PC-3 (cell line): ENCODE measurements at regions not wholly inside any gene's neighbourhood (a gene's known extent, or its start where the extent isn't known, plus 50 kb on each side); places are given as distances from the start of the nearest gene placed in this dataset.

Experiments
- ATAC-seq: fragments of 200-7000 bp; cut with Tn5 transposase; 2 replicates; pipeline ENCODE4 v1.9.1; 2020; ENCODE audit warnings: mild to moderate bottlenecking, moderate library complexity
- BruUV-seq: library from RNA; stranded (reverse); fragments of 400-500 nt; replicated peaks from 2 replicates; lab custom pipeline; 2021; lab: Mats Ljungman, UMichigan
- CTCF ChIA-PET: fragments of 300-600 bp; sonication (Branson Sonifier 250); formaldehyde crosslinking; loops from one replicate; lab custom pipeline; 2022; ENCODE audit warnings: antibody characterized with exemption; lab: Charles Lee
- POLR2A ChIA-PET: fragments of 300-600 bp; sonication (Branson Sonifier 250); formaldehyde crosslinking; loops from one replicate; lab custom pipeline; 2022; ENCODE audit warnings: antibody characterized with exemption; ENCODE audit not compliant: unreplicated experiment; lab: Charles Lee
- DNase-seq: peaks from one replicate; pipeline ENCODE4 v3.0.0-alpha.2; 2015
- H2AFZ ChIP-seq: fragments of 300-600 bp; sonication (generic); 2 replicates; pipeline ENCODE4 v1.6.0; 2016; ENCODE audit warnings: antibody characterized with exemption, low read length
- H3F3A ChIP-seq: fragments of 300-600 bp; sonication (generic); one replicate; pipeline ENCODE4 v1.6.0; 2017; ENCODE audit warnings: antibody characterized with exemption, low read length, control low read depth, mild to moderate bottlenecking; ENCODE audit not compliant: unreplicated experiment
- H3K27ac ChIP-seq: fragments of 300-600 bp; sonication (generic); 2 replicates; pipeline ENCODE4 v1.5.1; 2016; ENCODE audit warnings: mild to moderate bottlenecking, low read length
- H3K27me3 ChIP-seq: fragments of 300-600 bp; sonication (generic); 2 replicates; pipeline ENCODE4 v1.6.1; 2016; ENCODE audit warnings: low read length, mixed read lengths
- H3K36me3 ChIP-seq: fragments of 300-600 bp; sonication (generic); 2 replicates; pipeline ENCODE4 v1.6.1; 2016; ENCODE audit warnings: low read depth, mixed run types, low read length, mixed read lengths
- H3K4me1 ChIP-seq: fragments of 300-600 bp; sonication (generic); 2 replicates; pipeline ENCODE4 v1.5.1; 2016; ENCODE audit warnings: low read length; ENCODE audit not compliant: insufficient read depth
- H3K4me2 ChIP-seq: fragments of 300-600 bp; sonication (generic); 2 replicates; pipeline ENCODE4 v1.6.0; 2016; ENCODE audit warnings: low read length
- H3K4me3 ChIP-seq: fragments of 300-600 bp; sonication (generic); 2 replicates; pipeline ENCODE4 v1.5.1; 2016; ENCODE audit warnings: mild to moderate bottlenecking, low read length, mixed read lengths
- H3K79me2 ChIP-seq: fragments of 300-600 bp; sonication (generic); 2 replicates; pipeline ENCODE4 v1.6.1; 2017; ENCODE audit warnings: low read length, mixed read lengths
- H3K9ac ChIP-seq: fragments of 300-600 bp; sonication (generic); 2 replicates; pipeline ENCODE4 v1.6.0; 2016; ENCODE audit warnings: mild to moderate bottlenecking, low read length
- H3K9me2 ChIP-seq: fragments of 300-600 bp; sonication (generic); replicated peaks from 2 replicates; pipeline ENCODE4 v1.6.1; 2016; ENCODE audit warnings: mixed run types, low read length, mixed read lengths
- H3K9me3 ChIP-seq: fragments of 300-600 bp; sonication (generic); 2 replicates; pipeline ENCODE4 v1.6.1; 2016; ENCODE audit warnings: low read length, mixed read lengths
- H4K20me1 ChIP-seq: fragments of 300-600 bp; sonication (generic); 2 replicates; pipeline ENCODE4 v1.6.1; 2016; ENCODE audit warnings: low read length, mixed read lengths
- CTCF ChIP-seq: fragments of 300-600 bp; sonication (generic); conservative IDR thresholded peaks from 2 replicates; pipeline ENCODE4 v1.5.1; 2017; ENCODE audit warnings: antibody characterized with exemption, low read depth, mild to moderate bottlenecking, low read length
- EZH2 ChIP-seq: fragments of 300-600 bp; sonication (generic); IDR thresholded peaks from one replicate; pipeline ENCODE4 v1.6.1; 2017; ENCODE audit warnings: antibody characterized with exemption, mild to moderate bottlenecking, low read length; ENCODE audit not compliant: unreplicated experiment
- EZH2phosphoT487 ChIP-seq: fragments of 300-600 bp; sonication (generic); IDR thresholded peaks from 2 replicates; pipeline ENCODE4 v1.6.1; 2018; ENCODE audit warnings: mild to moderate bottlenecking, antibody characterized with exemption, low read length, borderline replicate concordance
- intact Hi-C: fragments of 100-400 bp; cut with micrococcal nuclease; formaldehyde crosslinking; loops from 2 replicates; pipeline ENCODE4 v1.9.0; 2023

- H4K20me1 ChIP-seq = no peaks in the 10 kb centered on the region
- intact Hi-C loops = no loop called here
- peaks cover 74% of the 10 kb centered on the region for H3K27me3 ChIP-seq
- POLR2A ChIA-PET = no interaction called here
- no peak overlapping the region for H2AFZ ChIP-seq
- DNase-seq (no peak), ATAC-seq (no peak)
- no TSS peak for BruUV-seq
- no peaks in the 10 kb centered on the region for H3K9me3 ChIP-seq
- H3K4me3 ChIP-seq = no peak overlapping the region
- H3K36me3 ChIP-seq = no peaks in the 10 kb centered on the region
- H3F3A ChIP-seq = no peaks in the 10 kb centered on the region
- no peaks in the 10 kb centered on the region for H3K4me1 ChIP-seq
- no peak overlapping the region for H3K9ac ChIP-seq
- CTCF ChIA-PET = no interaction called here
- H3K27ac ChIP-seq = no peak overlapping the region
- no peak for TF ChIP-seq EZH2phosphoT487
- no peak for TF ChIP-seq CTCF
- TF ChIP-seq EZH2 = no peak
- H3K9me2 ChIP-seq = no peaks in the 10 kb centered on the region
- H3K4me2 ChIP-seq = no peak overlapping the region
- no peaks in the 10 kb centered on the region for H3K79me2 ChIP-seq
Observed at GRCh38 chr20:20783450-20783849, 71.0 kb upstream of the RALGAPA2 start.

DNA sequence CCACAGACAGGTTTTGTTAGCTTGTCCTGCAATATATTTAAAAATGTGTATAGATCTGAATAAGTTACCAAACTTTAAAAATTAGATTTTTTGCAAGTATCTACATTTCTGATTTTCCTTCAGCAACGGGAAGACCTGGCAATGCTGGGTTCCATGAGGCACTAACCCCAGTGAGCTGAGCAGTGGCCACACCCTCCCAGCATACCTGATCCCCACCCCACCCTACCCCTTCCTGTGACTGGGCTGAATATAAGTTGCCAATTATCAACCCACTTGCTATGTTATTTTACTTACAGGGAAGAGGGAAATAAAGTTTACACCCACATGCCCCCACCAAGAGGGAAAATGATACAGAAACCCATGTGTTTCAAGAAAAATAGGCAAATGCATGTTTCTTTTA is 70.3 kb upstream of the RALGAPA2 start:
- Histone ChIP-seq H4K20me1 (no peaks in the 10 kb centered on the region), H3K27me3 (peaks cover 70% of the 10 kb centered on the region), H3K79me2 (no peaks in the 10 kb centered on the region), H3K36me3 (no peaks in the 10 kb centered on the region), H3K27ac (no peak overlapping the region), H3K4me1 (no peaks in the 10 kb centered on the region), H3K4me2 (no peak overlapping the region), H3K9ac (no peak overlapping the region), H3K9me3 (no peaks in the 10 kb centered on the region), H3F3A (no peaks in the 10 kb centered on the region), H2AFZ (no peak overlapping the region), H3K9me2 (no peaks in the 10 kb centered on the region), H3K4me3 (no peak overlapping the region)
- DNase-seq (no peak), ATAC-seq (no peak)
- intact Hi-C loops = no loop called here
- TF ChIP-seq EZH2phosphoT487 (no peak), CTCF (no peak), EZH2 (no peak)
- POLR2A ChIA-PET = no interaction called here
- no TSS peak for BruUV-seq
- CTCF ChIA-PET = no interaction called here

- TF ChIP-seq EZH2phosphoT487 (no peak), EZH2 (no peak), CTCF (no peak)
- Histone ChIP-seq H3K79me2 (no peaks in the 10 kb centered on the region), H2AFZ (no peak overlapping the region), H3F3A (no peaks in the 10 kb centered on the region), H3K9ac (no peak overlapping the region), H3K4me3 (no peak overlapping the region), H4K20me1 (no peaks in the 10 kb centered on the region), H3K9me2 (no peaks in the 10 kb centered on the region), H3K4me1 (no peaks in the 10 kb centered on the region), H3K27ac (no peak overlapping the region), H3K36me3 (no peaks in the 10 kb centered on the region), H3K9me3 (no peaks in the 10 kb centered on the region), H3K4me2 (no peak overlapping the region), H3K27me3 (peaks cover 70% of the 10 kb centered on the region)
- ATAC-seq = no peak
- intact Hi-C loops = no loop called here
- no peak for DNase-seq
- POLR2A ChIA-PET = no interaction called here
- BruUV-seq = no TSS peak
- CTCF ChIA-PET = no interaction called here
Observed at GRCh38 chr20:20782231-20782630, 69.8 kb upstream of the RALGAPA2 start.
